HS-5 (cell line): ENCODE measurements at regions not wholly inside any gene's neighbourhood (a gene's known extent, or its start where the extent isn't known, plus 50 kb on each side); places are given as distances from the start of the nearest gene placed in this dataset.

Source experiments
- DNase-seq: peaks from one replicate; pipeline ENCODE4 v3.0.0-alpha.2; 2012; ENCODE audit warnings: low read depth

GRCh38 chr5:18967637-18968036 is 1020.4 kb downstream of the CDH18 start:
- DNase-seq = no peak

- no peak for DNase-seq
Observed at GRCh38 chr5:18968966-18969365, 1019.0 kb downstream of the CDH18 start.

GRCh38 chr5:18970000-18970399 is 1018.0 kb downstream of the CDH18 start:
- no peak for DNase-seq

- no peak for DNase-seq
Observed at GRCh38 chr5:18972177-18972576, 1015.8 kb downstream of the CDH18 start.

- no peak for DNase-seq
Observed at GRCh38 chr5:18975624-18976023, 1012.4 kb downstream of the CDH18 start.

- DNase-seq = no peak
Observed at GRCh38 chr5:18977880-18978279, 1010.1 kb downstream of the CDH18 start.

GRCh38 chr5:18984559-18985080 is 1003.4 kb downstream of the CDH18 start:
- DNase-seq = no peak

GRCh38 chr5:18985171-18985758 is 1002.7 kb downstream of the CDH18 start:
- DNase-seq = no peak

GRCh38 chr5:18987101-18987500 is 1000.9 kb downstream of the CDH18 start:
- no peak for DNase-seq

- DNase-seq = no peak
Observed at GRCh38 chr5:18990852-18991251, 997.1 kb downstream of the CDH18 start.

GRCh38 chr5:18992264-18992663 is 995.7 kb downstream of the CDH18 start:
- DNase-seq = no peak

GRCh38 chr5:18999478-18999877 is 988.5 kb downstream of the CDH18 start:
- no peak for DNase-seq

- DNase-seq = no peak
Observed at GRCh38 chr5:19001054-19001453, 986.9 kb downstream of the CDH18 start.

GRCh38 chr5:19001539-19001938 is 986.5 kb downstream of the CDH18 start:
- no peak for DNase-seq

GRCh38 chr5:19002111-19002510 is 985.9 kb downstream of the CDH18 start:
- DNase-seq = no peak

- DNase-seq = no peak
Observed at GRCh38 chr5:19018822-19019221, 969.2 kb downstream of the CDH18 start.

GRCh38 chr5:19031491-19031890 is 956.5 kb downstream of the CDH18 start:
- DNase-seq = no peak

- DNase-seq = no peak
Observed at GRCh38 chr5:19035816-19036215, 952.2 kb downstream of the CDH18 start.

- no peak for DNase-seq
Observed at GRCh38 chr5:19042106-19042505, 945.9 kb downstream of the CDH18 start.

GRCh38 chr5:19044311-19044710 is 943.7 kb downstream of the CDH18 start:
- no peak for DNase-seq

- DNase-seq = no peak
Observed at GRCh38 chr5:19044931-19045695, 942.9 kb downstream of the CDH18 start.

GRCh38 chr5:19047277-19047676 is 940.7 kb downstream of the CDH18 start:
- DNase-seq = no peak

- DNase-seq = no peak
Observed at GRCh38 chr5:19048726-19049125, 939.3 kb downstream of the CDH18 start.

GRCh38 chr5:19058216-19058615 is 929.8 kb downstream of the CDH18 start:
- no peak for DNase-seq
